Liver (tissue), 8 donors: ENCODE measurements at regions not wholly inside any gene's neighbourhood (a gene's known extent, or its start where the extent isn't known, plus 50 kb on each side); places are given as distances from the start of the nearest gene placed in this dataset.
"Not testable (repeated sequence)": the region's sequence is repeated elsewhere in the genome, so short reads cannot be mapped to it uniquely, and the experiment has no call there.

ENCODE experiments used
- DNase-seq: peaks from one replicate; pipeline ENCODE4 v3.0.0-alpha.2; 2017; ENCODE audit warnings: low spot score
- H3K27ac ChIP-seq, 2 donors: one replicate each; pipeline ENCODE4 v1.7.0; 2013; ENCODE audit warnings: inconsistent platforms in 2 of 2, low read length in 2 of 2, control low read depth in 1 of 2, low read depth in 1 of 2, mild to moderate bottlenecking in 1 of 2
- H3K27me3 ChIP-seq, 4 donors: one replicate each; pipeline versions ENCODE4 v1.6.1 to v1.7.0; 2013; ENCODE audit warnings: low read length in 3 of 4, inconsistent platforms in 1 of 4, mild to moderate bottlenecking in 1 of 4, moderate library complexity in 1 of 4; ENCODE audit not compliant: control insufficient read depth in 4 of 4, insufficient read depth in 4 of 4
- H3K36me3 ChIP-seq, 4 donors: one replicate each; pipeline versions ENCODE4 v1.6.1 to v1.7.0; 2013; ENCODE audit warnings: low read length in 3 of 4, mild to moderate bottlenecking in 3 of 4, low read depth in 1 of 4, moderate library complexity in 1 of 4; ENCODE audit not compliant: control insufficient read depth in 4 of 4, insufficient read depth in 3 of 4
- H3K4me1 ChIP-seq, 4 donors: one replicate each; pipeline versions ENCODE4 v1.6.1 to v1.7.0; 2013; ENCODE audit warnings: low read length in 3 of 4, mild to moderate bottlenecking in 3 of 4, moderate library complexity in 1 of 4; ENCODE audit not compliant: control insufficient read depth in 4 of 4, insufficient read depth in 4 of 4
- H3K4me3 ChIP-seq, 3 donors: one replicate each; pipeline versions ENCODE4 v1.6.1 to v1.7.0; 2013; ENCODE audit warnings: low read length in 3 of 3, control low read depth in 1 of 3, low read depth in 1 of 3, mild to moderate bottlenecking in 1 of 3
- H3K9ac ChIP-seq, 2 donors: one replicate each; pipeline ENCODE4 v1.7.0; 2013; ENCODE audit warnings: low read length in 2 of 2, mild to moderate bottlenecking in 2 of 2, moderate library complexity in 2 of 2, control low read depth in 1 of 2, low read depth in 1 of 2
- H3K9me3 ChIP-seq, 4 donors: one replicate each; pipeline versions ENCODE4 v1.6.1 to v1.7.0; 2013; ENCODE audit warnings: low read length in 3 of 4; ENCODE audit not compliant: control insufficient read depth in 4 of 4
- EGR1 ChIP-seq, 2 donors: IDR thresholded peaks; 2 replicates each; pipeline ENCODE4 v1.6.1; 2016 to 2018; ENCODE audit warnings: antibody characterized with exemption in 2 of 2, low read depth in 2 of 2
- FOXA1 ChIP-seq: IDR thresholded peaks from 2 replicates; pipeline ENCODE4 v1.6.1; 2016; ENCODE audit warnings: antibody characterized with exemption
- FOXA2 ChIP-seq: IDR thresholded peaks from 2 replicates; pipeline ENCODE4 v1.6.1; 2016; ENCODE audit warnings: antibody characterized with exemption
- GABPA ChIP-seq, 2 donors: IDR thresholded peaks in 1 of 2; conservative IDR thresholded peaks in 1 of 2; 2 replicates each; pipeline ENCODE4 v1.6.1; 2016; ENCODE audit warnings: antibody characterized with exemption in 2 of 2, mild to moderate bottlenecking in 1 of 2, moderate library complexity in 1 of 2
- HNF4A ChIP-seq, 2 donors: conservative IDR thresholded peaks; 2 replicates each; pipeline ENCODE4 v1.6.1; 2016; ENCODE audit warnings: antibody characterized with exemption in 2 of 2, mild to moderate bottlenecking in 2 of 2
- HNF4G ChIP-seq: IDR thresholded peaks from 2 replicates; pipeline ENCODE4 v1.6.1; 2016; ENCODE audit warnings: antibody characterized with exemption
- NR2F2 ChIP-seq: IDR thresholded peaks from 2 replicates; pipeline ENCODE4 v1.6.1; 2016; ENCODE audit warnings: antibody characterized with exemption
- RAD21 ChIP-seq, 2 donors: IDR thresholded peaks; 2 replicates each; pipeline ENCODE4 v1.6.1; 2016; ENCODE audit warnings: antibody characterized with exemption in 2 of 2, mild to moderate bottlenecking in 2 of 2
- RXRA ChIP-seq, 2 donors: IDR thresholded peaks; 2 replicates each; pipeline ENCODE4 v1.6.1; 2017 to 2018; ENCODE audit warnings: antibody characterized with exemption in 2 of 2, mild to moderate bottlenecking in 1 of 2
- SP1 ChIP-seq: IDR thresholded peaks from 2 replicates; pipeline ENCODE4 v1.6.1; 2018; ENCODE audit warnings: antibody characterized with exemption, mild to moderate bottlenecking
- TAF1 ChIP-seq: conservative IDR thresholded peaks from 2 replicates; pipeline ENCODE4 v1.6.1; 2016; ENCODE audit warnings: antibody characterized with exemption, mild to moderate bottlenecking
- YY1 ChIP-seq: IDR thresholded peaks from 2 replicates; pipeline ENCODE4 v1.6.1; 2016; ENCODE audit warnings: antibody characterized with exemption, mild to moderate bottlenecking
- WGBS: extraction: QIAGEN DNeasy Blood & Tissue Kit; methylation state at CpG from one replicate; pipeline ENCODE4 v1.1.7; 2013; 5-methylcytosine and 5-hydroxymethylcytosine counted together
- TF ChIP-seq, protein P1 (sequence below): IDR thresholded peaks from 2 replicates; pipeline ENCODE4 v1.6.1; 2016; ENCODE audit warnings: antibody characterized with exemption, mild to moderate bottlenecking
- TF ChIP-seq, protein P2 (sequence below): fragments of 150-350 bp; IDR thresholded peaks from 2 replicates; pipeline ENCODE4 v1.5.1; 2017; ENCODE audit warnings: improper control_type of control experiment, low read depth, low read length; ENCODE audit not compliant: missing input control
- TF ChIP-seq, protein P3 (sequence below): IDR thresholded peaks from 2 replicates; pipeline ENCODE4 v1.6.1; 2016; ENCODE audit warnings: antibody characterized with exemption
- TF ChIP-seq, protein P4 (sequence below): IDR thresholded peaks from 2 replicates; pipeline ENCODE4 v1.6.1; 2016; ENCODE audit warnings: antibody characterized with exemption
- TF ChIP-seq, protein P5 (sequence below): IDR thresholded peaks from 2 replicates; pipeline ENCODE4 v1.6.1; 2016; ENCODE audit warnings: antibody characterized with exemption
- donor health status: healthy.
- donor health status: healthy.
- donor health status: healthy.
- donor health status: healthy.
- donor health status: healthy.

DNA sequence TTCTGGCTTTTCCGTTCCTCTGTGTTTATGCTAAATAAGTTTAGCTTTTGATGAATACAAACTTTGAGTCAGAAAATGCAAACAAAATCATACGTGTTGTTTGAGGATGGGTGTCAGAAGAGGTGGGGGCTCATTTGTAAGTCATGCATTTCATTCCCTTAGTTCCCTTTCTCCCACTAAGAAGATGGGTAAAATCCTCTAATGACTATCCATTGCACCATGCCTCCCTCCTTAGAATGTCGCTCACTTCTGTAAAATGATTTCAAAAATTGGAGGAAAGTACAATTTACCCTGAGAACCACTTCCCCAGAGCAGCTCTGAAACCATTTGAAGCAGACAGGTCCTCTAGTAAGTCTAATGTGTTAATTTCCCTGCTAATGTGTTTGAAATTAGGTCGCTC lies 629.6 kb upstream of the VRK2 start:
- 70% methylated on average over 4 of the region's 4 CpGs for WGBS
- TF ChIP-seq, protein P1, sequence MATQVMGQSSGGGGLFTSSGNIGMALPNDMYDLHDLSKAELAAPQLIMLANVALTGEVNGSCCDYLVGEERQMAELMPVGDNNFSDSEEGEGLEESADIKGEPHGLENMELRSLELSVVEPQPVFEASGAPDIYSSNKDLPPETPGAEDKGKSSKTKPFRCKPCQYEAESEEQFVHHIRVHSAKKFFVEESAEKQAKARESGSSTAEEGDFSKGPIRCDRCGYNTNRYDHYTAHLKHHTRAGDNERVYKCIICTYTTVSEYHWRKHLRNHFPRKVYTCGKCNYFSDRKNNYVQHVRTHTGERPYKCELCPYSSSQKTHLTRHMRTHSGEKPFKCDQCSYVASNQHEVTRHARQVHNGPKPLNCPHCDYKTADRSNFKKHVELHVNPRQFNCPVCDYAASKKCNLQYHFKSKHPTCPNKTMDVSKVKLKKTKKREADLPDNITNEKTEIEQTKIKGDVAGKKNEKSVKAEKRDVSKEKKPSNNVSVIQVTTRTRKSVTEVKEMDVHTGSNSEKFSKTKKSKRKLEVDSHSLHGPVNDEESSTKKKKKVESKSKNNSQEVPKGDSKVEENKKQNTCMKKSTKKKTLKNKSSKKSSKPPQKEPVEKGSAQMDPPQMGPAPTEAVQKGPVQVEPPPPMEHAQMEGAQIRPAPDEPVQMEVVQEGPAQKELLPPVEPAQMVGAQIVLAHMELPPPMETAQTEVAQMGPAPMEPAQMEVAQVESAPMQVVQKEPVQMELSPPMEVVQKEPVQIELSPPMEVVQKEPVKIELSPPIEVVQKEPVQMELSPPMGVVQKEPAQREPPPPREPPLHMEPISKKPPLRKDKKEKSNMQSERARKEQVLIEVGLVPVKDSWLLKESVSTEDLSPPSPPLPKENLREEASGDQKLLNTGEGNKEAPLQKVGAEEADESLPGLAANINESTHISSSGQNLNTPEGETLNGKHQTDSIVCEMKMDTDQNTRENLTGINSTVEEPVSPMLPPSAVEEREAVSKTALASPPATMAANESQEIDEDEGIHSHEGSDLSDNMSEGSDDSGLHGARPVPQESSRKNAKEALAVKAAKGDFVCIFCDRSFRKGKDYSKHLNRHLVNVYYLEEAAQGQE: no peak
- TF ChIP-seq GABPA (IDR thresholded peaks at IDR 0.05 in 1 of 2, conservative IDR thresholded peaks at IDR 0.05 in 1 of 2) (no peak), FOXA2 (no peak), HNF4A (conservative IDR thresholded peaks at IDR 0.05) (no peak), FOXA1 (no peak), SP1 (no peak), NR2F2 (no peak), RAD21 (IDR thresholded peaks at IDR 0.05) (no peak), EGR1 (IDR thresholded peaks at IDR 0.05; ENCODE audit: low read depth in 2 of 2) (no peak), RXRA (IDR thresholded peaks at IDR 0.05) (no peak), HNF4G (no peak), YY1 (no peak), TAF1 (no peak)
- TF ChIP-seq, protein P2, sequence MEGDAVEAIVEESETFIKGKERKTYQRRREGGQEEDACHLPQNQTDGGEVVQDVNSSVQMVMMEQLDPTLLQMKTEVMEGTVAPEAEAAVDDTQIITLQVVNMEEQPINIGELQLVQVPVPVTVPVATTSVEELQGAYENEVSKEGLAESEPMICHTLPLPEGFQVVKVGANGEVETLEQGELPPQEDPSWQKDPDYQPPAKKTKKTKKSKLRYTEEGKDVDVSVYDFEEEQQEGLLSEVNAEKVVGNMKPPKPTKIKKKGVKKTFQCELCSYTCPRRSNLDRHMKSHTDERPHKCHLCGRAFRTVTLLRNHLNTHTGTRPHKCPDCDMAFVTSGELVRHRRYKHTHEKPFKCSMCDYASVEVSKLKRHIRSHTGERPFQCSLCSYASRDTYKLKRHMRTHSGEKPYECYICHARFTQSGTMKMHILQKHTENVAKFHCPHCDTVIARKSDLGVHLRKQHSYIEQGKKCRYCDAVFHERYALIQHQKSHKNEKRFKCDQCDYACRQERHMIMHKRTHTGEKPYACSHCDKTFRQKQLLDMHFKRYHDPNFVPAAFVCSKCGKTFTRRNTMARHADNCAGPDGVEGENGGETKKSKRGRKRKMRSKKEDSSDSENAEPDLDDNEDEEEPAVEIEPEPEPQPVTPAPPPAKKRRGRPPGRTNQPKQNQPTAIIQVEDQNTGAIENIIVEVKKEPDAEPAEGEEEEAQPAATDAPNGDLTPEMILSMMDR: no peak
- TF ChIP-seq, protein P3, sequence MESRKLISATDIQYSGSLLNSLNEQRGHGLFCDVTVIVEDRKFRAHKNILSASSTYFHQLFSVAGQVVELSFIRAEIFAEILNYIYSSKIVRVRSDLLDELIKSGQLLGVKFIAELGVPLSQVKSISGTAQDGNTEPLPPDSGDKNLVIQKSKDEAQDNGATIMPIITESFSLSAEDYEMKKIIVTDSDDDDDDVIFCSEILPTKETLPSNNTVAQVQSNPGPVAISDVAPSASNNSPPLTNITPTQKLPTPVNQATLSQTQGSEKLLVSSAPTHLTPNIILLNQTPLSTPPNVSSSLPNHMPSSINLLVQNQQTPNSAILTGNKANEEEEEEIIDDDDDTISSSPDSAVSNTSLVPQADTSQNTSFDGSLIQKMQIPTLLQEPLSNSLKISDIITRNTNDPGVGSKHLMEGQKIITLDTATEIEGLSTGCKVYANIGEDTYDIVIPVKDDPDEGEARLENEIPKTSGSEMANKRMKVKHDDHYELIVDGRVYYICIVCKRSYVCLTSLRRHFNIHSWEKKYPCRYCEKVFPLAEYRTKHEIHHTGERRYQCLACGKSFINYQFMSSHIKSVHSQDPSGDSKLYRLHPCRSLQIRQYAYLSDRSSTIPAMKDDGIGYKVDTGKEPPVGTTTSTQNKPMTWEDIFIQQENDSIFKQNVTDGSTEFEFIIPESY: no peak
- TF ChIP-seq, protein P4, sequence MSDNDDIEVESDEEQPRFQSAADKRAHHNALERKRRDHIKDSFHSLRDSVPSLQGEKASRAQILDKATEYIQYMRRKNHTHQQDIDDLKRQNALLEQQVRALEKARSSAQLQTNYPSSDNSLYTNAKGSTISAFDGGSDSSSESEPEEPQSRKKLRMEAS: no peak
- TF ChIP-seq, protein P5, sequence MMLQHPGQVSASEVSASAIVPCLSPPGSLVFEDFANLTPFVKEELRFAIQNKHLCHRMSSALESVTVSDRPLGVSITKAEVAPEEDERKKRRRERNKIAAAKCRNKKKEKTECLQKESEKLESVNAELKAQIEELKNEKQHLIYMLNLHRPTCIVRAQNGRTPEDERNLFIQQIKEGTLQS: no peak
- H3K9me3 ChIP-seq: peaks cover 0 to 3% (median 2%) of the 10 kb centered on the region in 4 donors
- no peaks in the 10 kb centered on the region for H3K36me3 ChIP-seq
- no peak overlapping the region for H3K4me3 ChIP-seq
- no peak overlapping the region for H3K9ac ChIP-seq
- DNase-seq: no peak
- no peaks in the 10 kb centered on the region for H3K27me3 ChIP-seq
- no peaks in the 10 kb centered on the region for H3K4me1 ChIP-seq
- H3K27ac ChIP-seq: no peak overlapping the region

DNA sequence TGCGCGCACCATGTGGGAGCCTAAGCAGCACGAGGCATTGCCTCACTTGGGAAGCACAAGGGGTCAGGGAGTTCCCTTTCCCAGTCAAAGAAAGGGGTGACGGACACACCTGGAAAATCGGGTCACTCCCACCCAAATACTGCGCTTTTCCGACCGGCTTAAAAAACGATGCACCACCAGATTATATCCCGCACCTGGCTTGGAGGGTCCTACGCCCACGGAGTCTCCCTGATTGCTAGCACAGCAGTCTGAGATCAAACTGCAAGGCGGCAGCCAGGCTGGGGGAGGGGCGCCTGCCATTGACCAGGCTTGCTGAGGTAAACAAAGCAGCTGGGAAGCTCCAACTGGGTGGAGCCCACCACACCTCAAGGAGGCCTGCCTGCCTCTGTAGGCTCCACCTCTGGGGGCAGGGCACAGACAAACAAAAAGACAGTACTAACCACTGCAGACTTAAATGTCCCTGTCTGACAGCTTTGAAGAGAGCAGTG lies 627.7 kb upstream of the VRK2 start:
- H3K36me3 ChIP-seq, DNase-seq, H3K27ac ChIP-seq, H3K4me3 ChIP-seq, H3K9ac ChIP-seq, H3K4me1 ChIP-seq, H3K9me3 ChIP-seq, H3K27me3 ChIP-seq: not testable (repeated sequence)
- WGBS: 79% methylated on average over 14 of the region's 14 CpGs
